Renal cortex interstitium (tissue), 11 donors: ENCODE measurements at regions not wholly inside any gene's neighbourhood (a gene's known extent, or its start where the extent isn't known, plus 50 kb on each side); places are given as distances from the start of the nearest gene placed in this dataset.

Source experiments
- DNase-seq, 11 donors: peaks; one replicate each; pipeline ENCODE4 v3.0.0-alpha.2; 2013; ENCODE audit warnings: low read depth in 9 of 11, low spot score in 4 of 11; ENCODE audit errors: extremely low read depth in 1 of 11

GRCh38 chr6:156725712-156726111 lies 51.5 kb upstream of the ARID1B start:
- no peak for DNase-seq

DNA sequence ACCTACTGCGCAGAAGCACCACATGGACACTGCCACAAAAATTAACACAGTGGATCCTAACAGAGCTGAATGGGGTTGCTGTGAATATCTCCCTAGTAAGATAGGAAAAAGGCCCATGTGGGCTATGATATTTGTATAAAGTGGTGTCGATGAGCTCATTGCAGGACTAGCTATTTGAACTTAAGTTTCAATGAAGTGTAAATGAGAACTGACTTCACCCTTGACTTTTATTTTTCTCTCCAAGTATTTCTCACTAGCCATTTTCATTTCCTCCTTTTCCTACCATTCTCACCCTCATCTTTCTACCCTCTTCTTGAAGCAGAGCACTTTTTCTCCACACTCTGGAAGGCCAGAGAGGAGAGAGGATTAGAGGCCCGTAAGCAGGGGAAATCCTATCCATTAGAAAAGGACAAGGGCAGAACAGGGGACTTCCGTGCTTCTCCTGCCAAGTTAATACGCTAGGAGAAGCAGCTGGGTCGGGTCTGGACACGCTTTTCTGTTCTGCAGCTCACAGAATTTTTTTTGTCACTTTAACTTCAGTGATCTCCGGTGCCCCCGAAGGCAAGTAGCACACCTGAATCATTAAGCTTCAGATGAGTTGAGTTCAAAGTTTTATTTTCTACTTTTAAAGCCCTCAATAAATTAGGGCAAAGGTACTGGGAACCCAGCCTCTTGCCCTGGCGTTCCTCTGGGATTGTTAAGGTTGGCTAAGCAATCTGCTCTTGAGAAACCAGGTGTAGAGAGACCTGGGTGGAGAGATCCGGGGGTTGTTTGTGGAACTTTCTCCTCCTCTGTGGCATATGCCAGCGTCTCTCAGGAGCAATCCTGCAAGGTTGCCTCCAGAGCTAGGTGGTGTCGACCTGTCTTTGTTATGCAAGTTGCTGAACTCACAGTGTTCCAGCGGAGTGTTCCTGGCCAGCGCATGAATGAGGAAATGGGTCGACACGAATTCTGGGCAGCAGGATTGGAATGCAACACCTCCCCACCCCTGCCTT lies 56.2 kb upstream of the ARID1B start:
- peak in 6 of 11 donors; percentile 39 to 54 (median 49) for DNase-seq

DNA sequence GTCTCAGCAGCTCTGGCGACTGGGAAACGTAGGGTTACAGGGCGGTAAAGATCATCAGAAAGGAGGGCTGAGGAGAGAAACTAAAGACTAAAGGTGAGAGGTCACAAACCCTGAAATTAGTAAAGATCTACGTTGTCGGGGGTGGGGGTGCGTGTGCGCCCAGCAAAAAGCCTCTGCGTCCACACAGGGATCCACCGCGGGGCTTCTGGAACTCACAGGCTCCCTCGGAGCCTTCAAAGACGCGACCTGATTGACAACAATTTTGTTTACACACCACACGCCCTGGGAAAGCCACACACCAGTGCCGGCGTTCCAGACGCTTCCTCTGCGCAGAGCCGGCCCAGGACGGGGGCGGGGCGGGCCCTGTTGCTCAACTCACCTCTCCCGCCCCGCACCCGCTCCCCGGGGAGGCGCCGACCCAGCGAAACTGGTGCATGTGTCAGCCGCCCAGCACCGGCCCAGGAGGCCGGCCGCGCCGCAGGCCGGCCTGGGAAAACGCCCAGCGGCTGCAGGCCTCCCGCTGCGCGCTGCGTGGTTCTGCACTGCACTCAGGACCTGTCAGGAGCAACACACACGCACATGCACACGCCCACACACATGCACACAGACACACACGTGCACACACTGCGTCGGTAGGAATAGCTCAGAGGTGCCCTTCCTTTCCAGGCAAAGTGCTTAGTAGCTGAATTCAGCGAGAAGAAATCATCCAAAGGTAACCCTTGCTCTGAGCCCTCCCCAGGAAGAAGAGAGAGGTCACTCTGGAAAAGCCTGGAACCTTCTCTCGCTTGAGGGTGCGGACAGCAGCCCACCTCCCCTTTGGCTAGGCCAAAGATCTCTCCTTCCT lies 57.2 kb upstream of the ARID1B start:
- DNase-seq, result peak in 9 of 11 donors; percentile 35 to 64 (median 55)

DNA sequence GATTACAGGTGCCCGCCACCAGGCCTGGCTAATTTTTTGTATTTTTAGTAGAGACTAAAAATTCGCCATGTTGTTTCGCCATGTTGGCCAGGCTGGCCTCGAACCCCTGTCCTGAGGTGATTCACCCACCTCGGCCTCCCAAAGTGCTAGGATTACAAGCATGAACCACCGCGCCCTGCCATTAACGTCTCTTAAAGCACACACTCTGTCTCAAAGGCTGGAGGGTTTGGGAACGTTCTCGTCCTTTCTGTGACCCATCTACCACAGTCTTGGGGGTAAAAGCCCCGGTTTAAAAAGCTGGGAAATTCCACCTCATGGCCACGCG lies 57.8 kb upstream of the ARID1B start:
- no peak for DNase-seq

DNA sequence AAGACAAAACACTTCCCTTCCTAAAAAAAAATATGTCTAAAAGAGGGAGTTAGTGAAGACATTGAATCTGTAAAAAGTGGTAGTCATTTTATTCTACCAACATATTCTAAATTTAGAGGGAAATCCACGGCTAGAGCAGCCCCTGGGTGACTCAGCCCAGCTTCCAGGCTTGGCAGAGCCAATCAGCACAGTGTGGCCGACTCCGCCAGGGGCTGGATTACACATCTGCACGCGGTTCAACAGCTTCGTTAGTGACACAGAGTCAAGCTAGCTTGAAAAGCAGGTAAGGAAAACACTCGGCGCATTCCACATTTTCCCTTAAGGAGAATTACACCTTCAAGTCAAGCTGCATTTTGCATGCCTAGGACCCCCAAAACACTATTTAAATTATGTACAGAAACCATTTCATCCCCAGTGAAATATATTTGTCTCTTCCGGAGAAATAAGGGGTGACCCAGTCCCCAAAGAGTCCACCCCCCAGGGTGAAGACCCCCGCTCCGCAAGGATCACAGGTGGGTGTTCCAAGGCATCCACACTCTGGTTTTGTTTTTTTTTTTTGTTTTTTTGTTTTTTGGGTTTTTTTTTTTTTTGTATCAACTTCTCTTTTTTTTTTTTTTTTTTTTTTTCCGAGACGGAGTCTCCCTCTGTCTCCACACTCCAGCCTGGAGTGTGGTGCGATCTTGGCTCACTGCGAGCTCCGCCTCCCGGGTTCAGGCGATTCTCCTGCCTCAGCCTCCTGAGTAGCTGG lies 58.4 kb upstream of the ARID1B start:
- DNase-seq, result peak in 2 of 11 donors; percentile 25 to 41

GRCh38 chr6:156717542-156717941 lies 59.6 kb upstream of the ARID1B start:
- no peak for DNase-seq

DNA sequence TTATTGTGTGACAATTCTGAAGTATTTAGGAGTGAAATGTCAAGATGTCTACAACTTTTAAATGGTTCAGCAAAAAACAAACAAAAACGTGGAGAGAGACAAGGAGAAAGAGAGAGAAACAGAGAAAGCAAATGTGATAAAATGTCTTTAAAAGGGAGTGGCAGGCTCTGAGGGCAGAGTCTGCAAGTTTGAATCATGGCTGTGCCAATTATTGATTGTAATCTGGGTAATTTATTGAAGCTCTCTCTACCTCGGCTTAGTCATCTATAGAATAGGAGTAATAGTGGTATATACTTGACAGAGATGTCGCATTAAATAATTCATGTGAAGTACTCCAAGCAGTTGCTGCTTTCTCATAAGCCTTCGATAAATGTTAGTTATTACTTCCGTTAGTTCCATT lies 61.3 kb upstream of the ARID1B start:
- no peak for DNase-seq

GRCh38 chr6:156713548-156713947 lies 63.6 kb upstream of the ARID1B start:
- DNase-seq, result no peak

DNA sequence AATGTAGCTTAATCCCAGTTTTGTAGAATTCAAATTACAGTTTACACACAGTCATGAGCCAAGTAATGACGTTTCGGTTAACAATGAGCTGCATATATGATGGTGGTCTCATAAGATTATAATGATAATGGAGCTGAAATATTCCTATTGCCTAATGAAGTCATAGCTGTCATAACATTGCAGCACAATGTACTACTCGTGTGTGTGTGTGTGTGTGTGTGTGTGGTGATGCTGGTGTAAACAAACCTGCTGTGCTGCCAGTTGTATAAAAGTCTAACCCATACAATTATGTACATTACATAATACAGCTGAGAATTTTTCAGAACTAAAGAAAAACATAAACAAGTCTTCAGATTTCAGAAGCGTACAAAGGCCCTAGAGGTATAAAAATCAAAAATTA lies 66.7 kb upstream of the ARID1B start:
- no peak for DNase-seq

DNA sequence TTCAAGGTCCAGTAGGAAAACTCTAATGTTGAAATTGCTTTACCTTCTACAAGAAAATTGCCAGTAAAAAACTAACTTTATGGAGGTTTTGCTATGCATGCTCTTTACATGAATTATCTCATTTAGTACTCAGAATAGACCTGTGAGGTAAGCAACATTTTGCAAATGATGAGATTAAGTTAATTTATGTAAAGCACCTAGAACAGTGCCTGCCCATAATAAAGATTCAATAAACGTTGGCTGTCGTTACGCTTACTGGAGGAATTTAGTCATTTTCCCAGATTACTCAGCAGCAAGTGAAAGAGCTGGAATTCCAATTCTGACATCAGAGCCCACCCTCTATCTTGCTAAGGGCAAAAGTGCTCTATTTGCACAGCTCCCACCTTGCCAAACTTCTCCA lies 69.4 kb upstream of the ARID1B start:
- DNase-seq, result no peak

DNA sequence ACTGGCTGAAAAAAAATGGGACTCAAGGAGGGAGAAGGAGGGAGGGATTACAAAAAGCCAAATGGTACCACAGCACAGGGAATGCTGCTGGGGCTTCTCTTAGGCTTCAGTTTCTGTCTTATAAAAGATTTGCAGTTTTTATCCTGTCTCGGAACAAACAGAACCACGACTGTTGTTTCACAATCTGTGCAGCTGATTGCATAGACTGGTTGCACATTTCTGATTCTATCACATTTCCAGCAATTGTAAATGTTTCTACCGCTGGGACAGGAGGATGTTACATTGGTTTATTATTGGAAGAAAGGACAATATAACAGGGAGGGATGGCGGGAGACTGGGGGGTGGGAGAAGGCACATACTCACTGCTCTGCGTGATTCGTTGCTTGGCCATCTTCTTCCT lies 73.5 kb upstream of the ARID1B start:
- no peak for DNase-seq

- no peak for DNase-seq
Observed at GRCh38 chr6:156701966-156702365, 75.2 kb upstream of the ARID1B start.

DNA sequence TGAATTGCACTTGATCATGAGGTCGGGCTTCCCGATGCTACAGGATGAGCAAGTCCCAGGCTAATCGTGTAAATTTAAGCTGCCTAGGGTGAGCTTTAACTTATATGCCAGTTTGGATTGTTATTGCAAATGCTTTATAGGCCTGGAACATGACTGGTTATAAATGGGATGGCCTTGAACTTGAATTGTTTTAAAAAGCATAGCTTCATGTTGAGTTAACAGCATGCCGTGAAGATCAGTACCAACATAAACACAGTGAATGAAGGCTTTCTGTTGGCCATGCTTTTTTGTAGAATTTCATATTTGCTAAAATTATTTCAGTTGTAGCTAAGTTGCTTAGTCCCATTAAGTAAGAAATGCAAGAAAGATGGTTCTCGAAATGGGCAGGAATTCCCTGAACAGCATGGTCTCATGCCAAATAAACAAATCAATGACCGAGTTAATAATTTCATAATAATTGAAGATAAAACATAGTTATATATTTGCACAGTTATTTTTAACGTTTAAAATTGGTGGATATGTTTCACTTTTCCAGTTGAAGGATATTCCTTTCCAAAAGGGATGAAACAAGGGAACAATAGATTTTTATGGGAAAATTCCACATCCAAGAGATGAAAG lies 76.6 kb upstream of the ARID1B start:
- DNase-seq, result no peak

DNA sequence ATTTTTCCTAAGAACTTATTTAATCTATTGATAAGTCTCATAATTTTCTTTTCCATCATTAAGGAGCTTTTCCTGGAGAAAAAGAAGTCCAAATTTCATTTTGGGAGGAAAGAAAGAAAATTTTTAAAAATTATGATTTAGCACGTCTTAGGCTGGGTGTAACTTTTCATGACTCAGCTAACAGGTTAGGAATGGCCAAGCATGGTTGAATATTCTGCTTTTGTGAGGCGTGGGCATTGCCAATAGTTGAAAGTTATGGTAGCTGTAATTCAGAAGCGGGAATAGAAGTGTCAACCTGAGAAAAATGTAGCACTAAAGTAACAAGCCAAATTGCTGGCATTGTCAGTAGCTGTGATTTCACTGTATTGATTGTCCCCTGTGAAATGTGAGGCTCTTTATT lies 77.2 kb upstream of the ARID1B start:
- DNase-seq, result no peak

- DNase-seq, result no peak
Observed at GRCh38 chr6:156699017-156699421, 78.2 kb upstream of the ARID1B start.

- no peak for DNase-seq
Observed at GRCh38 chr6:156698239-156699016, 78.8 kb upstream of the ARID1B start.

DNA sequence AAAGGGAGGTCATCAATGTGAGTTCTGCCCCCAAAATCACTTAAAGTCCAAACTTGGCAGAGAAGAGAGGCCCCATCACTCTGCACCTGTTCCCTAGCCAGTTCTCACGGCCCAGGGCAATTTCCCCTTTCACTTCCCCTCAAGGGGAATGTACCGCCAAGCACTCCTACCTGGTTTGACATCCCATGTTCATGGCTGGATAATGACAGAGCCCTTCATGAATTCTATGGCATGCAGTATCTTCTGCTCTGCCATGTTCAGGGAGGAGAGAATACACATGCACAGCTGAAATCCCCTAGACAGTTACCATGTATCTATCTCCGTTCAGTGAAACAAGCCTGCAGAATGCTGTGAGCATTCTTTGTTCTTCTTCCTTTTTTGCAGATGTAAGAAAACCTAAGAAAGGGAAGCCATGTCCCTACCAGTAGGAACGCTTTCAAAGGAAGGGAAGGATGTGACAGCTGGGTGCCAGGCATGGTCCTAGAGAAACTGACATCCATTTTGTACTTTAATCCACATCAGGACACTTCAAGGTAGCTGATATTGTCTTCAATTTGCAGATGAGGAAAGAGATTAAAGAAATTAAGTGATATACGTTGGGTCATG lies 79.8 kb upstream of the ARID1B start:
- DNase-seq, result no peak

- DNase-seq, result no peak
Observed at GRCh38 chr6:156695742-156696141, 81.4 kb upstream of the ARID1B start.
